Stimulated activated CD8-positive, alpha-beta memory T cell treated with anti-CD3 and anti-CD28 coated beads, Interleukin-12 subunit alpha, Interleukin-12 subunit beta, amount 100 ng/mL, for 4 hours (primary cell): ENCODE measurements at regions not wholly inside any gene's neighbourhood (a gene's known extent, or its start where the extent isn't known, plus 50 kb on each side); places are given as distances from the start of the nearest gene placed in this dataset.
"Not testable (repeated sequence)": the region's sequence is repeated elsewhere in the genome, so short reads cannot be mapped to it uniquely, and the experiment has no call there.

Experiments used
- DNase-seq: peaks from one replicate; pipeline ENCODE4 v3.0.0-alpha.2; 2020; ENCODE audit warnings: low read depth

GRCh38 chr5:118176146-118176545 is 812.2 kb downstream of the DTWD2 start:
- no peak for DNase-seq

GRCh38 chr5:118174671-118175070 is 813.7 kb downstream of the DTWD2 start:
- no peak for DNase-seq

GRCh38 chr5:118173340-118173739 is 815.0 kb downstream of the DTWD2 start:
- DNase-seq = no peak

- DNase-seq = no peak
Observed at GRCh38 chr5:118165619-118166018, 822.7 kb downstream of the DTWD2 start.

- DNase-seq = no peak
Observed at GRCh38 chr5:118156181-118156580, 832.2 kb downstream of the DTWD2 start.

GRCh38 chr5:118146824-118147223 is 841.5 kb downstream of the DTWD2 start:
- no peak for DNase-seq

- DNase-seq = no peak
Observed at GRCh38 chr5:118144540-118144939, 843.8 kb downstream of the DTWD2 start.

- no peak for DNase-seq
Observed at GRCh38 chr5:118139361-118139760, 849.0 kb downstream of the DTWD2 start.

GRCh38 chr5:118126159-118126558 is 862.2 kb downstream of the DTWD2 start:
- DNase-seq = no peak

GRCh38 chr5:118125687-118126086 is 862.7 kb downstream of the DTWD2 start:
- DNase-seq = no peak

- no peak for DNase-seq
Observed at GRCh38 chr5:118121258-118121657, 867.1 kb downstream of the DTWD2 start.

GRCh38 chr5:118115791-118116190 is 872.6 kb downstream of the DTWD2 start:
- no peak for DNase-seq

GRCh38 chr5:118111956-118112355 is 876.4 kb downstream of the DTWD2 start:
- no peak for DNase-seq

GRCh38 chr5:118107246-118107645 is 881.1 kb downstream of the DTWD2 start:
- not testable (repeated sequence) for DNase-seq

- no peak for DNase-seq
Observed at GRCh38 chr5:118098716-118099115, 889.6 kb downstream of the DTWD2 start.

GRCh38 chr5:118095115-118095514 is 893.2 kb downstream of the DTWD2 start:
- DNase-seq = no peak

GRCh38 chr5:118088448-118088847 is 899.9 kb downstream of the DTWD2 start:
- DNase-seq = no peak

GRCh38 chr5:118076490-118076889 is 911.9 kb downstream of the DTWD2 start:
- DNase-seq = no peak

GRCh38 chr5:118070041-118070440 is 918.3 kb downstream of the DTWD2 start:
- no peak for DNase-seq

GRCh38 chr5:118069452-118069851 is 918.9 kb downstream of the DTWD2 start:
- no peak for DNase-seq

- no peak for DNase-seq
Observed at GRCh38 chr5:118068886-118069285, 919.5 kb downstream of the DTWD2 start.

GRCh38 chr5:118063836-118064235 is 924.5 kb downstream of the DTWD2 start:
- not testable (repeated sequence) for DNase-seq

- DNase-seq = no peak
Observed at GRCh38 chr5:118060833-118061232, 927.5 kb downstream of the DTWD2 start.

GRCh38 chr5:118052503-118052902 is 935.8 kb downstream of the DTWD2 start:
- DNase-seq = no peak

GRCh38 chr5:118044169-118044568 is 944.2 kb downstream of the DTWD2 start:
- DNase-seq = no peak
